GM12892 (cell line): ENCODE measurements at regions not wholly inside any gene's neighbourhood (a gene's known extent, or its start where the extent isn't known, plus 50 kb on each side); places are given as distances from the start of the nearest gene placed in this dataset.

Source experiments
- DNase-seq: peaks from one replicate; pipeline ENCODE4 v3.0.0; 2011; ENCODE audit not compliant: insufficient read length
- FAIRE-seq: peaks from 2 replicates; lab custom pipeline; 2011; peaks lifted over from hg19 to GRCh38; lab: Jason Lieb, UNC
- POLR2A ChIP-seq: IDR thresholded peaks from 2 replicates; pipeline ENCODE4 v1.6.1; 2011; ENCODE audit warnings: low read depth, low read length, control low read depth
- POLR2AphosphoS5 ChIP-seq: IDR thresholded peaks from 2 replicates; pipeline ENCODE4 v1.6.1; 2011; ENCODE audit warnings: low read depth, low read length, control low read depth
- TAF1 ChIP-seq: IDR thresholded peaks from 2 replicates; pipeline ENCODE4 v1.6.1; 2011; ENCODE audit warnings: low read depth, mild to moderate bottlenecking, control low read depth, low read length, borderline replicate concordance

DNA sequence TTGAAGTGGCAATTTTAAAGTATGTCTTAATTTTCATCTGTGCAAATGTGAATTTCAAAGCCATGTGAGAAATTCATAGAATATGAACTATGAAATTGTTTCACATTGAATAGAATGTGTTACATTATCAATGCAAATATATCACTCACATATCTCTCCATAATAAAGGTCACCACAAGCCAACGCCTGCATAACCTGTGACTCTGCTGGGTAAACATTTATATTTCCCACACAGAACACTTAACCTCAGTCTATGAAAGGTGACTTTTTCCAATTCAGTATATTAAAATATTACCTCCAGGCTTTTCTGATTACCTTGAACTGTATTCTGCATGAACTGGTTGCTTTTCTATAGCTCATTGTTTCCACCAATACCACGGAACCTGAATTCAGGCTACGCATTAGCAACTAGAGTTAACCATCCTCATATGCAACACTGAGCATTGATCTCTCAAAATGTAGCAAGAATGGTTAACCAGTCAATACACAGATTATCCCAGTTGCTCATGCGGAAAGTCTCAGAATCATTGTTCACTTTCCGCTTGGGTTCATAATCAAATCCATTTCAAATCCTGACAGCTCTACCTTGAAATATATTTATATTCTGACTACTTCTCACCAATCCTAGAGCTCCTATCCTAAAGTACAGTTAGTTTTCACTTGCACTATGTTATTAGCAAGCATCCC is 126.6 kb upstream of the TYRP1 start:
- TF ChIP-seq POLR2AphosphoS5: no peak
- no peak for TF ChIP-seq TAF1
- TF ChIP-seq POLR2A: no peak
- DNase-seq (no peak), FAIRE-seq (no peak)

- TF ChIP-seq POLR2AphosphoS5 (no peak), POLR2A (no peak), TAF1 (no peak)
- DNase-seq: no peak
- FAIRE-seq: no peak
These were observed 108.3 kb upstream of the TYRP1 start for GRCh38 chr9:12584656-12585522.

GRCh38 chr9:12595400-12595799 is 97.8 kb upstream of the TYRP1 start:
- DNase-seq (no peak), FAIRE-seq (no peak)
- TF ChIP-seq POLR2AphosphoS5 (no peak), POLR2A (no peak), TAF1 (no peak)

GRCh38 chr9:12604164-12604821 is 88.9 kb upstream of the TYRP1 start:
- TF ChIP-seq TAF1 (no peak), POLR2A (no peak), POLR2AphosphoS5 (no peak)
- FAIRE-seq: no peak

GRCh38 chr9:12612211-12612770 is 80.9 kb upstream of the TYRP1 start:
- FAIRE-seq (no peak), DNase-seq (no peak)
- no peak for TF ChIP-seq POLR2A
- TF ChIP-seq POLR2AphosphoS5: no peak
- TF ChIP-seq TAF1: no peak

More at GRCh38 chr9:12604164-12604821, 88.9 kb upstream of the TYRP1 start:
- DNase-seq: no peak

- no peak for DNase-seq
- FAIRE-seq: no peak
- no peak for TF ChIP-seq TAF1
- no peak for TF ChIP-seq POLR2AphosphoS5
- no peak for TF ChIP-seq POLR2A
These were observed 80.1 kb upstream of the TYRP1 start for GRCh38 chr9:12613071-12613470.

DNA sequence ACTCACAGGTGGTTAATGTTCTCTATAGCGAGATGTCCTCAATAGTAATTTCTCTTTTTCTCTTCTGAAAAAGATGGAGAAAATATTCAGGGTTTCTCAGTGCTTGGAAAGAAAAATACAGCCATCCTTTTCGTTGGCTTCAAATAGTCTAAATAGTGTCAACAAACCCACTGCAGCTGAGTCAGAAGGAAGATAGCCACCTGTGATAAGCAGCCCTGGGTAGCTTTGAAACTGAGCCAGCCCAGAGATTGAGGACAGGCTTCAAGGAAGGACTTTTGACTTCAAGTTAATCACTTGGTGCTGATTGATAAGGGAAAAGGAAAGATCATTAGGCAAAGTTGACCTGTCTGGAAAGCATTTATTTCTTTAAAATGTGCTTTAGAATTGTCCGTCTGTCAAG is 78.7 kb upstream of the TYRP1 start:
- FAIRE-seq: no peak
- no peak for DNase-seq
- TF ChIP-seq TAF1 (no peak), POLR2AphosphoS5 (no peak), POLR2A (no peak)

DNA sequence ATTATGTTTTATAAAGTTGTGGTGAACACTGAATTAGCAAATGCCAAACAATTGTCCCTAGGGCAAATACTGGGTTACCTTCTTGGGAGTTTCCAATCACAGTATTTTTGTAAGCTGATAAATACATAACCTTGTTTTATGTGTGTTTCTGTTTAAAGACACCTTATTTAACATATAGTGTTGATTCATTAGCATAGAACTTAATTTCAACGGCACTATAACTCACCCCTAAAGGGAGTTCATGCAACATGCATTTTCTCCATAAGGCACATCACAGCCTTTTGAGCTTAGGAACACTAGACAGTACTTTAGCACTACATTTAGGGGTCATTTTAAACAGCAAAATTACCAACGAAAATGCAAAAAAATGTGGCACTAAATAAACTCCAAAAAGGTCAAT is 74.2 kb upstream of the TYRP1 start:
- no peak for FAIRE-seq
- TF ChIP-seq POLR2AphosphoS5 (no peak), POLR2A (no peak), TAF1 (no peak)

GRCh38 chr9:12625844-12626243 is 67.3 kb upstream of the TYRP1 start:
- FAIRE-seq (no peak), DNase-seq (no peak)
- no peak for TF ChIP-seq POLR2A
- TF ChIP-seq TAF1: no peak
- no peak for TF ChIP-seq POLR2AphosphoS5

More for the DNA sequence above, 74.2 kb upstream of the TYRP1 start:
- no peak for DNase-seq

- DNase-seq (no peak), FAIRE-seq (no peak)
- TF ChIP-seq TAF1: no peak
- TF ChIP-seq POLR2AphosphoS5: no peak
- TF ChIP-seq POLR2A: no peak
These were observed 66.1 kb upstream of the TYRP1 start for GRCh38 chr9:12627096-12627495.

GRCh38 chr9:12628546-12628945 is 64.6 kb upstream of the TYRP1 start:
- no peak for FAIRE-seq
- no peak for DNase-seq

More at GRCh38 chr9:12628546-12628945, 64.6 kb upstream of the TYRP1 start:
- no peak for TF ChIP-seq POLR2A
- TF ChIP-seq POLR2AphosphoS5: no peak
- no peak for TF ChIP-seq TAF1
